ENCODE measurements at regions not wholly inside any gene's neighbourhood (a gene's known extent, or its start where the extent isn't known, plus 50 kb on each side); places are given as distances from the start of the nearest gene placed in this dataset.

DNA sequence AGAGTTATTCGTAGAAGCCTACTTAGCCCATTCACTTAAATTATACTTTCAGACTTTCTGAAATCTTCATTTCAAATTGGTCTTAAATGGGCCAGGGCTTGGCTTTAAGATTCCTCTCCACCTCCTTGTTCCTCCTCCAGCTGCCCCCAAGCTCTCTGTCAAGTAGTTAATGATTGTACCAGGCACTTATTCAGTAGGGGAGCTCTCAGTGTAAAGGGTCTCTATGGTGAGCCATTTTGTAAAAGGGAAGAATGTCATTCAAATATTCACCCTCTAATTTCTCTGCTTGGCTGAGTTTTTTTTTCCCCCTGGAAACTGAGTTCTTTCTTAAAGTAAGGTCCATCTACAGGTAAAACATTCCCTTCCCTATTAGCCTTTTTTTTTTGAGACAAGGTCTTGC lies 96.6 kb downstream of the SUDS3 start:
- intact Hi-C loops (cut with micrococcal nuclease) = no loop called here
- RAD21 ChIA-PET (ENCODE audit: low non-redundant PET in 1 of 2, low total read pairs in 2 of 2, uncharacterized antibody in 2 of 2, unreplicated experiment in 2 of 2) = no interaction called here

DNA sequence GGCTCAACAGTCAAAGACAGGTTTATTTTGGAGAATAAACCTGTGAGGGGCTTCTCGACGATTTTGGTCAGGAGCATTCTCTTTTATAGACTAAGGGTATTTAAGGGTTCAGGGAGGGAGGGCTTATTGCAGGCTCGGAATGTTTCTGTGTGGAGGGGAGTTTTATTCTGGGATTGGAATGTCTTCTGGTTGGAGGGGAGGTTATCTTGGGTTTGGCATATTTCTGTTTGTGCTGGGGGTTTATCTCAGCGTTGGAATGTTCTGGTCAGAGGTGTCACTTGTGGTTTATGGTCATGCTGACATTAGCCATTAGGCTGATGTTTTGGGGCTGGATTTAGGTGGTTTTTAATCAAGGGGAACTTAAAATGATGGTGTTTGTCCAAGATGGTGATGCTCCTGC lies 103.9 kb downstream of the SUDS3 start:
- H3K4me2 ChIP-seq (ENCODE audit: low read length) = no peak overlapping the region
- no peaks in the 10 kb centered on the region for H3K9me2 ChIP-seq (ENCODE audit: insufficient read depth)
- no TSS peak for BruUV-seq (replicated peaks)
- peaks cover 41% of the 10 kb centered on the region for H3K27me3 ChIP-seq (ENCODE audit: insufficient read depth, low read length)
- H3K4me3 ChIP-seq (replicated peaks in 1 of 2; ENCODE audit: low read depth in 1 of 2, low read length in 2 of 2) = no peak overlapping the region
- no peak for ATAC-seq
- no peaks in the 10 kb centered on the region for H3K4me1 ChIP-seq (ENCODE audit: control insufficient read depth in 1 of 2, insufficient read depth in 2 of 2, low read length in 2 of 2)
- POLR2A ChIA-PET = no interaction called here
- intact Hi-C loops (cut with micrococcal nuclease) = no loop called here
- RAD21 ChIA-PET (ENCODE audit: low non-redundant PET in 1 of 2, low total read pairs in 2 of 2, uncharacterized antibody in 2 of 2, unreplicated experiment in 2 of 2) = no interaction called here
- no peaks in the 10 kb centered on the region for H3K79me2 ChIP-seq (ENCODE audit: insufficient read depth, low read length)
- CTCF ChIA-PET = no interaction called here
- TF ChIP-seq EZH2 (IDR thresholded peaks at IDR 0.05) (no peak), POLR2AphosphoS5 (IDR thresholded peaks at IDR 0.05; ENCODE audit: low read depth, low read length) (no peak), SP1 (IDR thresholded peaks at IDR 0.05; ENCODE audit: low read depth) (no peak), FOSL1 (IDR thresholded peaks at IDR 0.05; ENCODE audit: low read depth) (no peak), EGR1 (IDR thresholded peaks at IDR 0.05; ENCODE audit: low read depth) (no peak), YY1 (IDR thresholded peaks at IDR 0.05; ENCODE audit: extremely low read depth, insufficient replicate concordance, low read depth, low read length) (no peak), CBX3 (IDR thresholded peaks at IDR 0.05; ENCODE audit: low read depth) (no peak), ZFX (IDR thresholded peaks at IDR 0.05) (no peak)
- TF ChIP-seq, protein P1, sequence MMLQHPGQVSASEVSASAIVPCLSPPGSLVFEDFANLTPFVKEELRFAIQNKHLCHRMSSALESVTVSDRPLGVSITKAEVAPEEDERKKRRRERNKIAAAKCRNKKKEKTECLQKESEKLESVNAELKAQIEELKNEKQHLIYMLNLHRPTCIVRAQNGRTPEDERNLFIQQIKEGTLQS (IDR thresholded peaks at IDR 0.05) = no peak
- H2AFZ ChIP-seq (ENCODE audit: low read depth, low read length, poor library complexity, severe bottlenecking) = no peak overlapping the region
- H3K9me3 ChIP-seq (ENCODE audit: control insufficient read depth in 1 of 2, insufficient read depth in 1 of 2, low read depth in 1 of 2, low read length in 2 of 2) = no peaks in the 10 kb centered on the region
- no peaks in the 10 kb centered on the region for H4K20me1 ChIP-seq (ENCODE audit: insufficient read depth)
- no peak overlapping the region for H3K27ac ChIP-seq (ENCODE audit: low read depth, low read length)
- no peaks in the 10 kb centered on the region for H3K36me3 ChIP-seq (ENCODE audit: control insufficient read depth in 1 of 2, insufficient read depth in 2 of 2, low read length in 2 of 2)
- DNase-seq (ENCODE audit: low read depth, low spot score) = no peak
- H3K9ac ChIP-seq (ENCODE audit: low read length) = no peak overlapping the region

More for the DNA sequence above, 96.6 kb downstream of the SUDS3 start:
- Histone ChIP-seq H3K4me1 (ENCODE audit: control insufficient read depth in 1 of 2, insufficient read depth in 2 of 2, low read length in 2 of 2) (no peaks in the 10 kb centered on the region), H3K4me3 (replicated peaks in 1 of 2; ENCODE audit: low read depth in 1 of 2, low read length in 2 of 2) (no peak overlapping the region), H3K9me2 (ENCODE audit: insufficient read depth) (no peaks in the 10 kb centered on the region), H3K79me2 (ENCODE audit: insufficient read depth, low read length) (no peaks in the 10 kb centered on the region), H3K27ac (ENCODE audit: low read depth, low read length) (no peak overlapping the region), H3K4me2 (ENCODE audit: low read length) (no peak overlapping the region), H4K20me1 (ENCODE audit: insufficient read depth) (no peaks in the 10 kb centered on the region), H3K9ac (ENCODE audit: low read length) (no peak overlapping the region), H2AFZ (ENCODE audit: low read depth, low read length, poor library complexity, severe bottlenecking) (no peak overlapping the region), H3K9me3 (ENCODE audit: control insufficient read depth in 1 of 2, insufficient read depth in 1 of 2, low read depth in 1 of 2, low read length in 2 of 2) (no peaks in the 10 kb centered on the region), H3K36me3 (ENCODE audit: control insufficient read depth in 1 of 2, insufficient read depth in 2 of 2, low read length in 2 of 2) (no peaks in the 10 kb centered on the region), H3K27me3 (ENCODE audit: insufficient read depth, low read length) (peaks cover 14% of the 10 kb centered on the region)
- no peak for ATAC-seq
- TF ChIP-seq EGR1 (IDR thresholded peaks at IDR 0.05; ENCODE audit: low read depth) = no peak
- no peak for TF ChIP-seq YY1 (IDR thresholded peaks at IDR 0.05; ENCODE audit: extremely low read depth, insufficient replicate concordance, low read depth, low read length)
- POLR2A ChIA-PET = no interaction called here
- CTCF ChIA-PET = no interaction called here
- DNase-seq (ENCODE audit: low read depth, low spot score) = no peak
- no TSS peak for BruUV-seq (replicated peaks)

Measured in HCT116 (cell line).